DND-41 (cell line): ENCODE measurements at regions not wholly inside any gene's neighbourhood (a gene's known extent, or its start where the extent isn't known, plus 50 kb on each side); places are given as distances from the start of the nearest gene placed in this dataset.

Experiments
- CTCF ChIP-seq: IDR thresholded peaks from 2 replicates; pipeline ENCODE4 v1.5.1; 2012; ENCODE audit warnings: borderline replicate concordance, low read length, moderate library complexity, mild to moderate bottlenecking; ENCODE audit not compliant: poor library complexity, severe bottlenecking; ENCODE audit errors: extremely low read depth
- EZH2 ChIP-seq: IDR thresholded peaks from 3 replicates; pipeline ENCODE4 v1.6.1; 2012; ENCODE audit warnings: borderline replicate concordance, low read depth, mild to moderate bottlenecking, moderate library complexity, low read length, inconsistent platforms; ENCODE audit not compliant: severe bottlenecking

GRCh38 chr17:71933306-71933705, 187.5 kb upstream of the SOX9 start:
- TF ChIP-seq CTCF, result no peak
- no peak for TF ChIP-seq EZH2
